ENCODE measurements at regions not wholly inside any gene's neighbourhood (a gene's known extent, or its start where the extent isn't known, plus 50 kb on each side); places are given as distances from the start of the nearest gene placed in this dataset.
"Not testable (repeated sequence)": the region's sequence is repeated elsewhere in the genome, so short reads cannot be mapped to it uniquely, and the experiment has no call there.

DNA sequence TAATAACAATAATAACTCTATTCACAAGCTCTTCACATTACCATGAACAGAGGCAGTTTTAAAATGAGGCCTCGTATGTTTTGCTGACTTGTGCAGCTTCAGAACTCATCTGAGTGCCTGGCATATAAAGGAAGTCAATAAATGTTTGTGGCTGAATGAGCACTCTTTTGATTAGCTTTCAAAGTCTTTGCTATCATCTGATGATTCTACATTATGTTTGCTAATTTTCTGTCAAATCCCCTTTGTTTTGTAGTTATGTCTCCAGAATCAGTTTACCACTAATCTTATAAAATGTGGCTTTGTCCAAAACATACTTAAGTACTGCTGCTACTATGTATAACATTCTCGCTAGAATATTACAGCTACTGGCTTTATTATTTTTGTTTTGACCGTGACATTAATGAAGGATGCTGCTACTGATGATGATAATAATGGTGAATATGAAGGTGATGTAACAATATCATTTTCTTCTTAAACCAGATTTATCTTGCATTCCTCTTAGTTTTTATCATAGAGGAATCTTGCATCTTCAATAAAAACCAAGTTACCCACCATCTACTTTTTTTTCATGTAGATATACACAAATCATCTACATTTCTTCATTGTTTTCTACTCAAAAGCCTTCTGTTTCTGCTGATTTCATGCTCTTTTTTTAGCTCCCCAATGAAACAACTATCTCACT, 384.5 kb downstream of the NAF1 start:
- Histone ChIP-seq H3K27ac (replicated peaks) (no peak overlapping the region), H3K27me3 (ENCODE audit: insufficient read depth, poor library complexity, severe bottlenecking) (no peaks in the 10 kb centered on the region), H3K4me3 (replicated peaks; ENCODE audit: insufficient read depth, low read length) (no peak overlapping the region)
- TF ChIP-seq, protein P1, sequence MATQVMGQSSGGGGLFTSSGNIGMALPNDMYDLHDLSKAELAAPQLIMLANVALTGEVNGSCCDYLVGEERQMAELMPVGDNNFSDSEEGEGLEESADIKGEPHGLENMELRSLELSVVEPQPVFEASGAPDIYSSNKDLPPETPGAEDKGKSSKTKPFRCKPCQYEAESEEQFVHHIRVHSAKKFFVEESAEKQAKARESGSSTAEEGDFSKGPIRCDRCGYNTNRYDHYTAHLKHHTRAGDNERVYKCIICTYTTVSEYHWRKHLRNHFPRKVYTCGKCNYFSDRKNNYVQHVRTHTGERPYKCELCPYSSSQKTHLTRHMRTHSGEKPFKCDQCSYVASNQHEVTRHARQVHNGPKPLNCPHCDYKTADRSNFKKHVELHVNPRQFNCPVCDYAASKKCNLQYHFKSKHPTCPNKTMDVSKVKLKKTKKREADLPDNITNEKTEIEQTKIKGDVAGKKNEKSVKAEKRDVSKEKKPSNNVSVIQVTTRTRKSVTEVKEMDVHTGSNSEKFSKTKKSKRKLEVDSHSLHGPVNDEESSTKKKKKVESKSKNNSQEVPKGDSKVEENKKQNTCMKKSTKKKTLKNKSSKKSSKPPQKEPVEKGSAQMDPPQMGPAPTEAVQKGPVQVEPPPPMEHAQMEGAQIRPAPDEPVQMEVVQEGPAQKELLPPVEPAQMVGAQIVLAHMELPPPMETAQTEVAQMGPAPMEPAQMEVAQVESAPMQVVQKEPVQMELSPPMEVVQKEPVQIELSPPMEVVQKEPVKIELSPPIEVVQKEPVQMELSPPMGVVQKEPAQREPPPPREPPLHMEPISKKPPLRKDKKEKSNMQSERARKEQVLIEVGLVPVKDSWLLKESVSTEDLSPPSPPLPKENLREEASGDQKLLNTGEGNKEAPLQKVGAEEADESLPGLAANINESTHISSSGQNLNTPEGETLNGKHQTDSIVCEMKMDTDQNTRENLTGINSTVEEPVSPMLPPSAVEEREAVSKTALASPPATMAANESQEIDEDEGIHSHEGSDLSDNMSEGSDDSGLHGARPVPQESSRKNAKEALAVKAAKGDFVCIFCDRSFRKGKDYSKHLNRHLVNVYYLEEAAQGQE (IDR thresholded peaks at IDR 0.05; ENCODE audit: insufficient replicate concordance, low read depth), result no peak
- no peak for DNase-seq (ENCODE audit: low read depth in 1 of 2, low spot score in 1 of 2)

GRCh38 chr4:162770761-162771490, 395.8 kb downstream of the NAF1 start:
- Histone ChIP-seq H3K27ac (replicated peaks) (no peak overlapping the region), H3K4me3 (replicated peaks; ENCODE audit: insufficient read depth, low read length) (no peak overlapping the region), H3K27me3 (ENCODE audit: insufficient read depth, poor library complexity, severe bottlenecking) (no peaks in the 10 kb centered on the region)
- DNase-seq (ENCODE audit: low read depth in 1 of 2, low spot score in 1 of 2), result no peak
- TF ChIP-seq GABPA (IDR thresholded peaks at IDR 0.05; ENCODE audit: low read depth), result no peak
- TF ChIP-seq SPI1 (IDR thresholded peaks at IDR 0.05; ENCODE audit: borderline replicate concordance, low read depth), result no peak
- TF ChIP-seq POLR2AphosphoS5 (IDR thresholded peaks at IDR 0.05; ENCODE audit: low read depth), result no peak
- TF ChIP-seq, protein P2, sequence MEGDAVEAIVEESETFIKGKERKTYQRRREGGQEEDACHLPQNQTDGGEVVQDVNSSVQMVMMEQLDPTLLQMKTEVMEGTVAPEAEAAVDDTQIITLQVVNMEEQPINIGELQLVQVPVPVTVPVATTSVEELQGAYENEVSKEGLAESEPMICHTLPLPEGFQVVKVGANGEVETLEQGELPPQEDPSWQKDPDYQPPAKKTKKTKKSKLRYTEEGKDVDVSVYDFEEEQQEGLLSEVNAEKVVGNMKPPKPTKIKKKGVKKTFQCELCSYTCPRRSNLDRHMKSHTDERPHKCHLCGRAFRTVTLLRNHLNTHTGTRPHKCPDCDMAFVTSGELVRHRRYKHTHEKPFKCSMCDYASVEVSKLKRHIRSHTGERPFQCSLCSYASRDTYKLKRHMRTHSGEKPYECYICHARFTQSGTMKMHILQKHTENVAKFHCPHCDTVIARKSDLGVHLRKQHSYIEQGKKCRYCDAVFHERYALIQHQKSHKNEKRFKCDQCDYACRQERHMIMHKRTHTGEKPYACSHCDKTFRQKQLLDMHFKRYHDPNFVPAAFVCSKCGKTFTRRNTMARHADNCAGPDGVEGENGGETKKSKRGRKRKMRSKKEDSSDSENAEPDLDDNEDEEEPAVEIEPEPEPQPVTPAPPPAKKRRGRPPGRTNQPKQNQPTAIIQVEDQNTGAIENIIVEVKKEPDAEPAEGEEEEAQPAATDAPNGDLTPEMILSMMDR (IDR thresholded peaks at IDR 0.05; ENCODE audit: insufficient read depth, low read length), result no peak

GRCh38 chr4:162767083-162767482, 399.6 kb downstream of the NAF1 start:
- Histone ChIP-seq H3K27ac (replicated peaks) (no peak overlapping the region), H3K27me3 (ENCODE audit: insufficient read depth, poor library complexity, severe bottlenecking) (no peaks in the 10 kb centered on the region), H3K4me3 (replicated peaks; ENCODE audit: insufficient read depth, low read length) (no peak overlapping the region)
- no peak for TF ChIP-seq GABPA (IDR thresholded peaks at IDR 0.05; ENCODE audit: low read depth)
- TF ChIP-seq POLR2AphosphoS5 (IDR thresholded peaks at IDR 0.05; ENCODE audit: low read depth), result no peak
- DNase-seq (ENCODE audit: low read depth in 1 of 2, low spot score in 1 of 2), result no peak

DNA sequence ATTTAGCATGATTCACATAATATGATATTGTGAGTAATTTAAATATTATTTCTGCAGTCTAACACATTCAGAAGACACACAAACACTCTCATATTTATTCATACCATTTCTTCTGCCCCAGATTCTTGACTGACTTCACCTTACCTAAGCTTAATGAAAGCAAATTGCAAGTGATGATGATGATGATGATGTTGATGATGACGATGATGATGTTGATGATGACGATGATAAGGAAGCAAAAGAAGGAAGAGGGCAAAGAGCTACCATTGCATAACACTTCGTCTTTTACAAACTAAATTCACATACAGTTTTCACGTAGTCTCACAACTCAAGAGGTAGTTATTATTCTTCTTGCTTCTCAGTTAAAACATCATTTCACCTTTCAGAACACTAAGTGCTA, 404.7 kb downstream of the NAF1 start:
- no peak overlapping the region for H3K4me3 ChIP-seq (replicated peaks; ENCODE audit: insufficient read depth, low read length)
- no peak overlapping the region for H3K27ac ChIP-seq (replicated peaks)
- no peak for TF ChIP-seq POLR2AphosphoS5 (IDR thresholded peaks at IDR 0.05; ENCODE audit: low read depth)
- TF ChIP-seq GABPA (IDR thresholded peaks at IDR 0.05; ENCODE audit: low read depth), result no peak
- no peak for TF ChIP-seq SPI1 (IDR thresholded peaks at IDR 0.05; ENCODE audit: borderline replicate concordance, low read depth)
- TF ChIP-seq, protein P2 (IDR thresholded peaks at IDR 0.05; ENCODE audit: insufficient read depth, low read length), result no peak
- TF ChIP-seq, protein P1 (IDR thresholded peaks at IDR 0.05; ENCODE audit: insufficient replicate concordance, low read depth), result no peak
- no peaks in the 10 kb centered on the region for H3K27me3 ChIP-seq (ENCODE audit: insufficient read depth, poor library complexity, severe bottlenecking)
- no peak for DNase-seq (ENCODE audit: low read depth in 1 of 2, low spot score in 1 of 2)

DNA sequence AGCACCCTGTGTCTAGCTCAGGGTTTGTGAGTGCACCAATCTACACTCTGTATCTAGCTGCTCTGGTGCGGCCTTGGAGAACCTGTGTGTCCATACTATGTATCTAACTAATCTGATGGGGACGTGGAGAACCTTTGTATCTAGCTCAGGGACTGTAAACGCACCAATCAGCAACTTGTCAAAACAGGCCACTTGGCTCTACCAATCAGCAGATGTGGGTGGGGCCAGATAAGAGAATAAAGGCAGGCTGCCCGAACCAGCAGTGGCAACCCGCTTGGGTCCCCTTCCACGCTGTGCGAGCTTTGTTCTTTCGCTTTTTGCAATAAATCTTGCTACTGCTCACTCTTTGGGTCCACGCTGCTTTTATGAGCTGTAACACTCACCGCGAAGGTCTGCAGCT, 426.5 kb downstream of the NAF1 start:
- H3K27me3 ChIP-seq (ENCODE audit: insufficient read depth, poor library complexity, severe bottlenecking); H3K27ac ChIP-seq (replicated peaks); DNase-seq (ENCODE audit: low read depth in 1 of 2, low spot score in 1 of 2); H3K4me3 ChIP-seq (replicated peaks; ENCODE audit: insufficient read depth, low read length): not testable (repeated sequence)

DNA sequence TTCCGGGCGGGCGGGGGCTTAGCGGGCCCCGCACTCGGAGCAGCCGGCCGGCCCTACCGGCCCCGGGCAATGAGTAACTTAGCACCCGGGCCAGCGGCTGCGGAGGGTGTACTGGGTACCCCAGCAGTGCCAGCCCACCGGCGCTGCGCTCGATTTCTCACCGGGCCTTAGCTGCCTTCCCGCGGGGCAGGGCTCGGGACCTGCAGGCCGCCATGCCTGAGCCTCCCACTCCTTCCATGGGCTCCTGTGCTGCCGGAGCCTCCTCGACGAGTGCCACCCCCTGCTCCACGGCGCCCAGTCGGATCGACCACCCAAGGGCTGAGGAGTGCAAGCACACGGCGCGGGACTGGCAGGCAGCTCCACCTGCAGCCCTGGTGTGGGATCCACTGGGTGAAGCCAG, 427.1 kb downstream of the NAF1 start:
- DNase-seq (ENCODE audit: low read depth in 1 of 2, low spot score in 1 of 2); H3K27ac ChIP-seq (replicated peaks); H3K27me3 ChIP-seq (ENCODE audit: insufficient read depth, poor library complexity, severe bottlenecking); H3K4me3 ChIP-seq (replicated peaks; ENCODE audit: insufficient read depth, low read length): not testable (repeated sequence)

Measured in HL-60 (cell line).